HG03460 (cell line): ENCODE measurements at regions not wholly inside any gene's neighbourhood (a gene's known extent, or its start where the extent isn't known, plus 50 kb on each side); places are given as distances from the start of the nearest gene placed in this dataset.

ENCODE experiments used
- ATAC-seq: cut with Tn5 transposase; IDR thresholded peaks from one replicate; pipeline ENCODE4 v1.9.1; 2021; ENCODE audit not compliant: unreplicated experiment

- no peak for ATAC-seq
These were observed 54.2 kb upstream of the TAB2 start for GRCh38 chr6:149263321-149263720.

GRCh38 chr6:149264629-149265028 lies 52.9 kb upstream of the TAB2 start:
- no peak for ATAC-seq

- no peak for ATAC-seq
These were observed 51.6 kb upstream of the TAB2 start for GRCh38 chr6:149265945-149266344.

- ATAC-seq = peak; percentile 80
These were observed 50.9 kb upstream of the TAB2 start for GRCh38 chr6:149266659-149267058.

GRCh38 chr6:149267072-149267471 lies 50.4 kb upstream of the TAB2 start:
- ATAC-seq = no peak

- no peak for ATAC-seq
These were observed 49.9 kb upstream of the TAB2 start for GRCh38 chr6:149267513-149268043.
